BE2C (cell line): ENCODE measurements at regions not wholly inside any gene's neighbourhood (a gene's known extent, or its start where the extent isn't known, plus 50 kb on each side); places are given as distances from the start of the nearest gene placed in this dataset.

Source experiments
- DNase-seq: peaks from one replicate; pipeline ENCODE4 v3.0.0-alpha.2; 2020
- H3K27me3 ChIP-seq: fragments of 250-450 bp; sonication (Bioruptor Pico); 2 replicates; pipeline ENCODE4 v1.5.1; 2020; ENCODE audit warnings: mild to moderate bottlenecking
- H3K36me3 ChIP-seq: fragments of 250-450 bp; sonication (Bioruptor Pico); 2 replicates; pipeline ENCODE4 v1.5.1; 2020; ENCODE audit warnings: mild to moderate bottlenecking
- H3K4me1 ChIP-seq: fragments of 250-450 bp; sonication (Bioruptor Pico); 2 replicates; pipeline ENCODE4 v1.5.1; 2020
- H3K4me3 ChIP-seq: 2 replicates; pipeline ENCODE4 v1.5.1; 2011; ENCODE audit warnings: low read depth, low read length
- H3K9me3 ChIP-seq: fragments of 250-450 bp; sonication (Bioruptor Pico); 2 replicates; pipeline ENCODE4 v1.5.1; 2020
- CTCF ChIP-seq: IDR thresholded peaks from 2 replicates; pipeline ENCODE4 v1.5.1; 2012; ENCODE audit warnings: mild to moderate bottlenecking, low read depth, low read length

GRCh38 chr1:112808861-112809684 lies 93.9 kb upstream of the PPM1J start:
- Histone ChIP-seq H3K4me1 (no peaks in the 10 kb centered on the region), H3K36me3 (no peaks in the 10 kb centered on the region)
- peak; percentile 95 for TF ChIP-seq CTCF

DNA sequence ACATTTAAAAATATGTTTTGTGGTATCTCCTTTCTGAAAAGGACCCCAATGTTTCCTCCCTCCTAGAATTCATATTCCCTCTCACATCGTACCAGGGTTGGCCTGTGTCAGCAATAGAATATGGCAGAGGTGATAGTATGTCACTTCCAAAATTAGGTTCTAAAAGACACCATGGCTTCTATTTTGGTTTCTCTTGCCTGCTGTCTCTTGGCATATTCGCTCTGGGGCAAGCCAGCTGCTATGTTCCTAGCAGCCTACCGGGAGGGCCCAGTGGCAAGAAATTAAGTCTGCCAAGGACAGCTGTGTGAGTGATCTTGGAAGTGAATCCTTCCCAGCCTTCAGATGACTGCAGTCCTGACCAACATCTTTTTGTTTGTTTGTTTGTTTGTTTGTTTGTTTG lies 92.9 kb upstream of the PPM1J start:
- TF ChIP-seq CTCF: no peak
- Histone ChIP-seq H3K36me3 (no peaks in the 10 kb centered on the region), H3K9me3 (no peaks in the 10 kb centered on the region), H3K27me3 (no peaks in the 10 kb centered on the region), H3K4me1 (no peaks in the 10 kb centered on the region), H3K4me3 (no peak overlapping the region)
- DNase-seq: no peak

More at GRCh38 chr1:112808861-112809684, 93.9 kb upstream of the PPM1J start:
- Histone ChIP-seq H3K27me3 (no peaks in the 10 kb centered on the region), H3K9me3 (no peaks in the 10 kb centered on the region), H3K4me3 (no peak overlapping the region)
- peak; percentile 87 for DNase-seq

GRCh38 chr1:112807117-112807516 lies 92.0 kb upstream of the PPM1J start:
- TF ChIP-seq CTCF: no peak
- no peaks in the 10 kb centered on the region for H3K4me1 ChIP-seq

GRCh38 chr1:112806090-112806642 lies 91.0 kb upstream of the PPM1J start:
- no peaks in the 10 kb centered on the region for H3K9me3 ChIP-seq
- no peaks in the 10 kb centered on the region for H3K4me1 ChIP-seq
- H3K4me3 ChIP-seq: no peak overlapping the region
- no peak for TF ChIP-seq CTCF
- DNase-seq: no peak
- H3K36me3 ChIP-seq: no peaks in the 10 kb centered on the region
- no peaks in the 10 kb centered on the region for H3K27me3 ChIP-seq

More at GRCh38 chr1:112807117-112807516, 92.0 kb upstream of the PPM1J start:
- Histone ChIP-seq H3K4me3 (no peak overlapping the region), H3K36me3 (no peaks in the 10 kb centered on the region), H3K27me3 (no peaks in the 10 kb centered on the region), H3K9me3 (no peaks in the 10 kb centered on the region)
- no peak for DNase-seq

DNA sequence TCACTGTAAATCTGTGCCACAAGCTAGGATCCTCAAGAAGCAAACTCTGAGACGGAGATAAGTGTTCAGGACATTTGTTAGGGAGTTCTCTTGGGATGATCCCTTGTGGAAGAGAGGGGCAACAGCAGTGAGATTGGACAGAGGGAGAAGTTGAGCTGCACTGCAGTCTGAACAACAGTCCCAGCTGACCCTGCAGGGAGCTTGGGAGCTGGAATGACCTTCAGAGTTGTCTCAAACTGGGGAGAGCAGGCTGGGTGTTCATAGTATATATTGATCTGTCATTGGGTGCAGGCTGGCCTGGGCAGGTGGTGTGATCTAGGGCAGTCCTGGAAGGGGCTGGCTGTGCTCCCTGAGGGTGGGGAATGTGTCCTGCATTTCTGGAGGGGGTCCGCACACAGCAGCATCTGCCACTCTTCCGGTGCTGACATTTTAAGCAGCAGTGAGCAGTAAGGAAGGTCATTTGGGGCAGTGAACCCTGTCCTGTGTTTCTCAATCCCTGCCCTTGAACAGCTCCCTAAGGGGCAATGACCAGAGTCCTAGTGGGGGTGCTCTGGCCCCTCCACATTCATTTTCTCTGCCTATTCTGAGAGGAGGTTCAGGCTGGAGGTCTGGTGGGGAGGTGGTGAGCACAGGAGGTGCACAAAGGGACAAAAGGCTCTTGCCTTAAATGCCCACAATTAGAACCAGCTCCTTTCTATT lies 90.2 kb upstream of the PPM1J start:
- DNase-seq: no peak
- H3K4me3 ChIP-seq: no peak overlapping the region
- H3K9me3 ChIP-seq: no peaks in the 10 kb centered on the region
- TF ChIP-seq CTCF: no peak
- no peaks in the 10 kb centered on the region for H3K27me3 ChIP-seq
- H3K4me1 ChIP-seq: no peaks in the 10 kb centered on the region
- no peaks in the 10 kb centered on the region for H3K36me3 ChIP-seq
